Suprapubic skin (tissue), 4 donors: ENCODE measurements at regions not wholly inside any gene's neighbourhood (a gene's known extent, or its start where the extent isn't known, plus 50 kb on each side); places are given as distances from the start of the nearest gene placed in this dataset.

ENCODE experiments used
- DNase-seq, 2 donors: peaks; one replicate each; pipeline ENCODE4 v3.0.0-alpha.2; 2019; ENCODE audit warnings: low spot score in 2 of 2
- H3K27ac ChIP-seq: fragments of 200-600 bp; sonication (generic); one replicate; pipeline ENCODE4 v1.5.1; 2019
- H3K27me3 ChIP-seq: fragments of 200-600 bp; sonication (generic); one replicate; pipeline ENCODE4 v1.5.1; 2019
- H3K36me3 ChIP-seq: fragments of 200-600 bp; sonication (generic); one replicate; pipeline ENCODE4 v1.5.1; 2019
- H3K4me1 ChIP-seq: fragments of 200-600 bp; sonication (generic); one replicate; pipeline ENCODE4 v1.5.1; 2019
- H3K4me3 ChIP-seq: fragments of 200-600 bp; sonication (generic); one replicate; pipeline ENCODE4 v1.5.1; 2019; ENCODE audit warnings: mild to moderate bottlenecking
- H3K9me3 ChIP-seq: fragments of 200-600 bp; sonication (generic); one replicate; pipeline ENCODE4 v1.5.1; 2019
- EP300 ChIP-seq: sonication (generic); formaldehyde crosslinking; IDR thresholded peaks from one replicate; pipeline ENCODE4 v1.6.1; 2017; ENCODE audit warnings: antibody characterized with exemption
- POLR2A ChIP-seq, 2 donors: fragments of 450-650 bp; IDR thresholded peaks; one replicate each; pipeline ENCODE4 v1.6.1; 2017; ENCODE audit warnings: antibody characterized with exemption in 2 of 2, mild to moderate bottlenecking in 2 of 2, moderate library complexity in 2 of 2
- POLR2AphosphoS5 ChIP-seq, 3 donors: sonication (generic); formaldehyde crosslinking; IDR thresholded peaks; one replicate each; pipeline ENCODE4 v1.6.1; 2017; ENCODE audit warnings: antibody characterized with exemption in 3 of 3
- whole genome bisulfite sequencing: methylation state at CpG from one replicate; pipeline ENCODE4 v1.1.5; 2018; 5-methylcytosine and 5-hydroxymethylcytosine counted together
- TF ChIP-seq, protein P1 (sequence below), 2 donors: fragments of 200-600 bp in 1 of 2; fragments of 450-650 bp in 1 of 2; sonication (generic) in 1 of 2; IDR thresholded peaks; one replicate each; pipeline ENCODE4 v1.5.1; 2016 to 2019; ENCODE audit warnings: antibody characterized with exemption in 2 of 2, mild to moderate bottlenecking in 1 of 2, moderate library complexity in 1 of 2

DNA sequence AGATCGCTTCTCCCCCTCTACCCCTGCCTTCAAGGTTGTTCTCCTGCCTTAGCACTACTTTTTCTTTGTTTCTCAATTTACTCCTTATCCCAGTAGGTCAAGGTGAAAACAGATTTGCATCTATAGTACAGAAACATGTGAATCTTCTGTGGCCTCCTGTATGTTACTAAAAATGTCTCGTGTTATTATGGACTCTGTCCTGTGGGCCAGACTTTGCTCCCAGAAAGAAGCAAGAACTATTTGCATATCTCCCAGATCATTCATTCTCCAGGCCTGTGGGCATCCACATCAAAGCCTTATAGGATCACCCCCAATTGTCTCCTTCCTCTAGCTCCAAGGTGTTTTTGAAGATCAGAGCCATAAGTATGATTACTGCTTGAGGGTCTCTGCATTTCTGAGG is 169.5 kb upstream of the ROPN1 start:
- Histone ChIP-seq H3K4me3 (no peak overlapping the region), H3K4me1 (no peaks in the 10 kb centered on the region), H3K27ac (no peak overlapping the region), H3K9me3 (no peaks in the 10 kb centered on the region), H3K36me3 (no peaks in the 10 kb centered on the region), H3K27me3 (no peaks in the 10 kb centered on the region)
- TF ChIP-seq, protein P1, sequence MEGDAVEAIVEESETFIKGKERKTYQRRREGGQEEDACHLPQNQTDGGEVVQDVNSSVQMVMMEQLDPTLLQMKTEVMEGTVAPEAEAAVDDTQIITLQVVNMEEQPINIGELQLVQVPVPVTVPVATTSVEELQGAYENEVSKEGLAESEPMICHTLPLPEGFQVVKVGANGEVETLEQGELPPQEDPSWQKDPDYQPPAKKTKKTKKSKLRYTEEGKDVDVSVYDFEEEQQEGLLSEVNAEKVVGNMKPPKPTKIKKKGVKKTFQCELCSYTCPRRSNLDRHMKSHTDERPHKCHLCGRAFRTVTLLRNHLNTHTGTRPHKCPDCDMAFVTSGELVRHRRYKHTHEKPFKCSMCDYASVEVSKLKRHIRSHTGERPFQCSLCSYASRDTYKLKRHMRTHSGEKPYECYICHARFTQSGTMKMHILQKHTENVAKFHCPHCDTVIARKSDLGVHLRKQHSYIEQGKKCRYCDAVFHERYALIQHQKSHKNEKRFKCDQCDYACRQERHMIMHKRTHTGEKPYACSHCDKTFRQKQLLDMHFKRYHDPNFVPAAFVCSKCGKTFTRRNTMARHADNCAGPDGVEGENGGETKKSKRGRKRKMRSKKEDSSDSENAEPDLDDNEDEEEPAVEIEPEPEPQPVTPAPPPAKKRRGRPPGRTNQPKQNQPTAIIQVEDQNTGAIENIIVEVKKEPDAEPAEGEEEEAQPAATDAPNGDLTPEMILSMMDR (IDR thresholded peaks at IDR 0.05), result no peak
- TF ChIP-seq POLR2AphosphoS5 (IDR thresholded peaks at IDR 0.05) (no peak), POLR2A (IDR thresholded peaks at IDR 0.05) (no peak), EP300 (no peak)
- 75% methylated on average over 2 of the region's 2 CpGs for WGBS
- no peak for DNase-seq

- Histone ChIP-seq H3K4me3 (no peak overlapping the region), H3K27ac (no peak overlapping the region), H3K36me3 (no peaks in the 10 kb centered on the region), H3K9me3 (no peaks in the 10 kb centered on the region), H3K27me3 (no peaks in the 10 kb centered on the region), H3K4me1 (no peaks in the 10 kb centered on the region)
- no peak for TF ChIP-seq POLR2A (IDR thresholded peaks at IDR 0.05)
- TF ChIP-seq, protein P1 (IDR thresholded peaks at IDR 0.05), result no peak
- no peak for TF ChIP-seq POLR2AphosphoS5 (IDR thresholded peaks at IDR 0.05)
- no peak for TF ChIP-seq EP300
- no peak for DNase-seq
Measured at GRCh38 chr3:124163689-124164088, 171.8 kb upstream of the ROPN1 start.

DNA sequence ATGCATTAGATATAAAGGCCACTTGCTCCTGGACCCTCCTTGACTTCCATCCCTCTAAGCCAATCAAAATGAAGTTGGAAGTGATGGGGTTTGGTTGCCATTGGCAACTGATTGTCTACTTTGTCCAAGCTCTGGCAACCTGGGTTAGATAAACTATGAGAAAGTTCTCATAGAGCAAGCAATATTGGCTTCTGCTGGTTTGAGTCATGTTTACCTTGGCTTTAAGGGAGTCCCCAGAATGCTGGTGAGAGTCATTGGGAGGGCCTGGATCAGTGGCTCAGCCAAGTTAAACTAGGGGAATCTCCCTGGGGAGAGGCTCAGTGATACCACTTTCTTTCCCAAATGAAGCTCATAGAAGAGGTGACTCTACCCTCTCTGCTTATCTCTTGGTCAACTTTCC is 176.3 kb upstream of the ROPN1 start:
- Histone ChIP-seq H3K27ac (no peak overlapping the region), H3K4me3 (no peak overlapping the region), H3K4me1 (no peaks in the 10 kb centered on the region), H3K27me3 (no peaks in the 10 kb centered on the region), H3K9me3 (no peaks in the 10 kb centered on the region), H3K36me3 (no peaks in the 10 kb centered on the region)
- no peak for DNase-seq
- TF ChIP-seq POLR2A (IDR thresholded peaks at IDR 0.05) (no peak), EP300 (no peak), POLR2AphosphoS5 (IDR thresholded peaks at IDR 0.05) (no peak)
- TF ChIP-seq, protein P1 (IDR thresholded peaks at IDR 0.05), result no peak

DNA sequence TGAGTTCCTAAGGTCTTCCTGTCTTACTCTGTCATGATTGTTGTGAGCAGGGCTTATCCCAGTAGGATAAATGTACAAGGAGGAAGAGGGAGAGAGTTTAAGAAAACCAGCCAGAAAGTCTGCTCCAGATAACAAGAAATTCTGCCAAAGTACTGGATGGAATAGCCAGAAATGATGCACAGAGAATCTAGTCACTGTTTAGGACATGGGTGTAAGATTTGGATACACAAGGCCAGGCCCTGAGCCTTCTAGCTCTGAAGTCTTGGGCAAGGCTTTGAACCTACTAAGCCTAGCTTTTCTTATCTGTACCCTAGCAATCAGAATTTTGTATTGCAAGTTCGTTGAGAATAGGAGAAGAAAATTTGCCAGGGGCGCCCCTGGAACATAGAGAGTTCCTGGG is 180.4 kb upstream of the ROPN1 start:
- no peak overlapping the region for H3K27ac ChIP-seq
- H3K9me3 ChIP-seq, result no peaks in the 10 kb centered on the region
- no peaks in the 10 kb centered on the region for H3K36me3 ChIP-seq
- 89% methylated on average over 2 of the region's 2 CpGs for WGBS
- no peaks in the 10 kb centered on the region for H3K4me1 ChIP-seq
- TF ChIP-seq, protein P1 (IDR thresholded peaks at IDR 0.05), result no peak
- TF ChIP-seq POLR2AphosphoS5 (IDR thresholded peaks at IDR 0.05) (no peak), POLR2A (IDR thresholded peaks at IDR 0.05) (no peak), EP300 (no peak)
- no peak overlapping the region for H3K4me3 ChIP-seq
- no peaks in the 10 kb centered on the region for H3K27me3 ChIP-seq
- DNase-seq, result no peak

DNA sequence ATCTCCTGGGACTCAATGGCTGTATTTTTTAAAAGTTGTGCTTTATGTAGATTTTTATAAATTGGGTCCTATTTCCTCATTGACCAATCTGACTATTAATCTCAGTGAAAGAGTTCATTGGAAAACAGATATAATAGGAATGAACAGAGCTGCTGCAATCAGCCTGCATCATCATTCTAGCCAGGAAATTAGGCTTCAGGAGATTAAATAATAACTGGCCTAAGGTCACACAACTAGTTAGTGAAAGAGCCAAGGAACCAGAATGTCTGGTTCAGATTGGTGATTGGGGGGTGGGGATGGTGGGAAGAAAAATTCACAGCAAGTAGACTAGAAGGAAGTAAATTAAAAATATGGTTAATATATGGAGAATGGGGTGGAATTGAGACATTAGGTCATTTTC is 180.9 kb upstream of the ROPN1 start:
- Histone ChIP-seq H3K9me3 (no peaks in the 10 kb centered on the region), H3K4me3 (no peak overlapping the region), H3K36me3 (no peaks in the 10 kb centered on the region), H3K4me1 (no peaks in the 10 kb centered on the region), H3K27me3 (no peaks in the 10 kb centered on the region), H3K27ac (no peak overlapping the region)
- no peak for TF ChIP-seq POLR2AphosphoS5 (IDR thresholded peaks at IDR 0.05)
- TF ChIP-seq, protein P1 (IDR thresholded peaks at IDR 0.05), result no peak
- no peak for TF ChIP-seq POLR2A (IDR thresholded peaks at IDR 0.05)
- no peak for TF ChIP-seq EP300
- no peak for DNase-seq
